Liver (tissue), 8 donors: ENCODE measurements at regions not wholly inside any gene's neighbourhood (a gene's known extent, or its start where the extent isn't known, plus 50 kb on each side); places are given as distances from the start of the nearest gene placed in this dataset.

ENCODE experiments used
- DNase-seq: peaks from one replicate; pipeline ENCODE4 v3.0.0-alpha.2; 2017; ENCODE audit warnings: low spot score
- H3K27ac ChIP-seq, 2 donors: one replicate each; pipeline ENCODE4 v1.7.0; 2013; ENCODE audit warnings: inconsistent platforms in 2 of 2, low read length in 2 of 2, control low read depth in 1 of 2, low read depth in 1 of 2, mild to moderate bottlenecking in 1 of 2
- H3K27me3 ChIP-seq, 4 donors: one replicate each; pipeline versions ENCODE4 v1.6.1 to v1.7.0; 2013; ENCODE audit warnings: low read length in 3 of 4, inconsistent platforms in 1 of 4, mild to moderate bottlenecking in 1 of 4, moderate library complexity in 1 of 4; ENCODE audit not compliant: control insufficient read depth in 4 of 4, insufficient read depth in 4 of 4
- H3K36me3 ChIP-seq, 4 donors: one replicate each; pipeline versions ENCODE4 v1.6.1 to v1.7.0; 2013; ENCODE audit warnings: low read length in 3 of 4, mild to moderate bottlenecking in 3 of 4, low read depth in 1 of 4, moderate library complexity in 1 of 4; ENCODE audit not compliant: control insufficient read depth in 4 of 4, insufficient read depth in 3 of 4
- H3K4me1 ChIP-seq, 4 donors: one replicate each; pipeline versions ENCODE4 v1.6.1 to v1.7.0; 2013; ENCODE audit warnings: low read length in 3 of 4, mild to moderate bottlenecking in 3 of 4, moderate library complexity in 1 of 4; ENCODE audit not compliant: control insufficient read depth in 4 of 4, insufficient read depth in 4 of 4
- H3K4me3 ChIP-seq, 3 donors: one replicate each; pipeline versions ENCODE4 v1.6.1 to v1.7.0; 2013; ENCODE audit warnings: low read length in 3 of 3, control low read depth in 1 of 3, low read depth in 1 of 3, mild to moderate bottlenecking in 1 of 3
- H3K9ac ChIP-seq, 2 donors: one replicate each; pipeline ENCODE4 v1.7.0; 2013; ENCODE audit warnings: low read length in 2 of 2, mild to moderate bottlenecking in 2 of 2, moderate library complexity in 2 of 2, control low read depth in 1 of 2, low read depth in 1 of 2
- H3K9me3 ChIP-seq, 4 donors: one replicate each; pipeline versions ENCODE4 v1.6.1 to v1.7.0; 2013; ENCODE audit warnings: low read length in 3 of 4; ENCODE audit not compliant: control insufficient read depth in 4 of 4
- ATF3 ChIP-seq: IDR thresholded peaks from 2 replicates; pipeline ENCODE4 v1.6.1; 2016; ENCODE audit warnings: antibody characterized with exemption
- FOXA1 ChIP-seq: IDR thresholded peaks from 2 replicates; pipeline ENCODE4 v1.6.1; 2016; ENCODE audit warnings: antibody characterized with exemption
- FOXA2 ChIP-seq: IDR thresholded peaks from 2 replicates; pipeline ENCODE4 v1.6.1; 2016; ENCODE audit warnings: antibody characterized with exemption
- HNF4A ChIP-seq, 2 donors: conservative IDR thresholded peaks; 2 replicates each; pipeline ENCODE4 v1.6.1; 2016; ENCODE audit warnings: antibody characterized with exemption in 2 of 2, mild to moderate bottlenecking in 2 of 2
- HNF4G ChIP-seq: IDR thresholded peaks from 2 replicates; pipeline ENCODE4 v1.6.1; 2016; ENCODE audit warnings: antibody characterized with exemption
- JUND ChIP-seq, 2 donors: IDR thresholded peaks; 2 replicates each; pipeline ENCODE4 v1.6.1; 2016; ENCODE audit warnings: antibody characterized with exemption in 2 of 2
- NR2F2 ChIP-seq: IDR thresholded peaks from 2 replicates; pipeline ENCODE4 v1.6.1; 2016; ENCODE audit warnings: antibody characterized with exemption
- RAD21 ChIP-seq, 2 donors: IDR thresholded peaks; 2 replicates each; pipeline ENCODE4 v1.6.1; 2016; ENCODE audit warnings: antibody characterized with exemption in 2 of 2, mild to moderate bottlenecking in 2 of 2
- RXRA ChIP-seq, 2 donors: IDR thresholded peaks; 2 replicates each; pipeline ENCODE4 v1.6.1; 2017 to 2018; ENCODE audit warnings: antibody characterized with exemption in 2 of 2, mild to moderate bottlenecking in 1 of 2
- TAF1 ChIP-seq: conservative IDR thresholded peaks from 2 replicates; pipeline ENCODE4 v1.6.1; 2016; ENCODE audit warnings: antibody characterized with exemption, mild to moderate bottlenecking
- YY1 ChIP-seq: IDR thresholded peaks from 2 replicates; pipeline ENCODE4 v1.6.1; 2016; ENCODE audit warnings: antibody characterized with exemption, mild to moderate bottlenecking
- WGBS: extraction: QIAGEN DNeasy Blood & Tissue Kit; methylation state at CpG from one replicate; pipeline ENCODE4 v1.1.7; 2013; 5-methylcytosine and 5-hydroxymethylcytosine counted together
- TF ChIP-seq, protein P1 (sequence below): IDR thresholded peaks from 2 replicates; pipeline ENCODE4 v1.6.1; 2016; ENCODE audit warnings: antibody characterized with exemption
- TF ChIP-seq, protein P2 (sequence below): IDR thresholded peaks from 2 replicates; pipeline ENCODE4 v1.6.1; 2016; ENCODE audit warnings: antibody characterized with exemption, mild to moderate bottlenecking
- TF ChIP-seq, protein P3 (sequence below): IDR thresholded peaks from 2 replicates; pipeline ENCODE4 v1.6.1; 2016; ENCODE audit warnings: antibody characterized with exemption
- TF ChIP-seq, protein P4 (sequence below): fragments of 150-350 bp; IDR thresholded peaks from 2 replicates; pipeline ENCODE4 v1.5.1; 2017; ENCODE audit warnings: improper control_type of control experiment, low read depth, low read length; ENCODE audit not compliant: missing input control
- donor health status: healthy.
- donor health status: healthy.
- donor health status: healthy.
- donor health status: healthy.
- donor health status: healthy.

DNA sequence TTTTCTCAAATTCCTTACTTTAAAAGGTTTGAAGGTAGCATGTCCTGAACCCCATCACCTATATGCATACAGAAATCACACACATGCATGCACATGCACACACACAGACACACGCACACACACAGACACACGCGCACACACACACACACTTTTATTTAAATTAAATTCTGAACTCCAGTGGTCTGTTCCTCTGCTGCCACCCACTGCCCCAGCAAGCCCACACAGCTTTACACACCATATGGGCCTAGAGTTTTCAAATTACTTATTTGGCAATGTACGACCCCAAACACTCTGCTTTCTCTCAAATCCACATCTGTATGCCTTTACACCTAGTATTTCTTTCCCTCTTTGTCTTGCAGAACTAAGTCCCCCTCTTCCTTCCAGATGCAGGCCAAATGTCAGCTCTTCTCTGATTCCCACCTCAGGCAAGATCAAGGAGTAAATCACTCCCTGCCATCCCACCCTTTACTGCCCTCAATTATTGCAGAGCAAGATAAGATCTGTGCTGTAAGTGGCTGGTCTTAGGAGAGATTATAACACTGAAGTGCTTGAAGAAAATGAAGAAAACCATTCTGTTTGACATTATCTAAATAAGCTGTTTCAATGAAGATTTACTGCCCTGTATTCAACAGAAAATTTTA, 429.9 kb upstream of the CXADR start (continued):
- TF ChIP-seq, protein P1, sequence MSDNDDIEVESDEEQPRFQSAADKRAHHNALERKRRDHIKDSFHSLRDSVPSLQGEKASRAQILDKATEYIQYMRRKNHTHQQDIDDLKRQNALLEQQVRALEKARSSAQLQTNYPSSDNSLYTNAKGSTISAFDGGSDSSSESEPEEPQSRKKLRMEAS: no peak
- no peak for TF ChIP-seq HNF4G
- TF ChIP-seq YY1: no peak
- no peak for TF ChIP-seq ATF3
- TF ChIP-seq FOXA1: no peak

- no peak for DNase-seq
- H3K36me3 ChIP-seq: no peaks in the 10 kb centered on the region
- no peak overlapping the region for H3K4me3 ChIP-seq
- no peak overlapping the region for H3K27ac ChIP-seq
- TF ChIP-seq NR2F2 (no peak), RAD21 (IDR thresholded peaks at IDR 0.05) (no peak), ATF3 (no peak), TAF1 (no peak), RXRA (IDR thresholded peaks at IDR 0.05) (no peak), YY1 (no peak), JUND (IDR thresholded peaks at IDR 0.05) (no peak), HNF4A (conservative IDR thresholded peaks at IDR 0.05) (no peak), FOXA1 (no peak), HNF4G (no peak), FOXA2 (no peak)
- TF ChIP-seq, protein P2, sequence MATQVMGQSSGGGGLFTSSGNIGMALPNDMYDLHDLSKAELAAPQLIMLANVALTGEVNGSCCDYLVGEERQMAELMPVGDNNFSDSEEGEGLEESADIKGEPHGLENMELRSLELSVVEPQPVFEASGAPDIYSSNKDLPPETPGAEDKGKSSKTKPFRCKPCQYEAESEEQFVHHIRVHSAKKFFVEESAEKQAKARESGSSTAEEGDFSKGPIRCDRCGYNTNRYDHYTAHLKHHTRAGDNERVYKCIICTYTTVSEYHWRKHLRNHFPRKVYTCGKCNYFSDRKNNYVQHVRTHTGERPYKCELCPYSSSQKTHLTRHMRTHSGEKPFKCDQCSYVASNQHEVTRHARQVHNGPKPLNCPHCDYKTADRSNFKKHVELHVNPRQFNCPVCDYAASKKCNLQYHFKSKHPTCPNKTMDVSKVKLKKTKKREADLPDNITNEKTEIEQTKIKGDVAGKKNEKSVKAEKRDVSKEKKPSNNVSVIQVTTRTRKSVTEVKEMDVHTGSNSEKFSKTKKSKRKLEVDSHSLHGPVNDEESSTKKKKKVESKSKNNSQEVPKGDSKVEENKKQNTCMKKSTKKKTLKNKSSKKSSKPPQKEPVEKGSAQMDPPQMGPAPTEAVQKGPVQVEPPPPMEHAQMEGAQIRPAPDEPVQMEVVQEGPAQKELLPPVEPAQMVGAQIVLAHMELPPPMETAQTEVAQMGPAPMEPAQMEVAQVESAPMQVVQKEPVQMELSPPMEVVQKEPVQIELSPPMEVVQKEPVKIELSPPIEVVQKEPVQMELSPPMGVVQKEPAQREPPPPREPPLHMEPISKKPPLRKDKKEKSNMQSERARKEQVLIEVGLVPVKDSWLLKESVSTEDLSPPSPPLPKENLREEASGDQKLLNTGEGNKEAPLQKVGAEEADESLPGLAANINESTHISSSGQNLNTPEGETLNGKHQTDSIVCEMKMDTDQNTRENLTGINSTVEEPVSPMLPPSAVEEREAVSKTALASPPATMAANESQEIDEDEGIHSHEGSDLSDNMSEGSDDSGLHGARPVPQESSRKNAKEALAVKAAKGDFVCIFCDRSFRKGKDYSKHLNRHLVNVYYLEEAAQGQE: no peak
- TF ChIP-seq, protein P1: no peak
- TF ChIP-seq, protein P3, sequence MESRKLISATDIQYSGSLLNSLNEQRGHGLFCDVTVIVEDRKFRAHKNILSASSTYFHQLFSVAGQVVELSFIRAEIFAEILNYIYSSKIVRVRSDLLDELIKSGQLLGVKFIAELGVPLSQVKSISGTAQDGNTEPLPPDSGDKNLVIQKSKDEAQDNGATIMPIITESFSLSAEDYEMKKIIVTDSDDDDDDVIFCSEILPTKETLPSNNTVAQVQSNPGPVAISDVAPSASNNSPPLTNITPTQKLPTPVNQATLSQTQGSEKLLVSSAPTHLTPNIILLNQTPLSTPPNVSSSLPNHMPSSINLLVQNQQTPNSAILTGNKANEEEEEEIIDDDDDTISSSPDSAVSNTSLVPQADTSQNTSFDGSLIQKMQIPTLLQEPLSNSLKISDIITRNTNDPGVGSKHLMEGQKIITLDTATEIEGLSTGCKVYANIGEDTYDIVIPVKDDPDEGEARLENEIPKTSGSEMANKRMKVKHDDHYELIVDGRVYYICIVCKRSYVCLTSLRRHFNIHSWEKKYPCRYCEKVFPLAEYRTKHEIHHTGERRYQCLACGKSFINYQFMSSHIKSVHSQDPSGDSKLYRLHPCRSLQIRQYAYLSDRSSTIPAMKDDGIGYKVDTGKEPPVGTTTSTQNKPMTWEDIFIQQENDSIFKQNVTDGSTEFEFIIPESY: no peak
- TF ChIP-seq, protein P4, sequence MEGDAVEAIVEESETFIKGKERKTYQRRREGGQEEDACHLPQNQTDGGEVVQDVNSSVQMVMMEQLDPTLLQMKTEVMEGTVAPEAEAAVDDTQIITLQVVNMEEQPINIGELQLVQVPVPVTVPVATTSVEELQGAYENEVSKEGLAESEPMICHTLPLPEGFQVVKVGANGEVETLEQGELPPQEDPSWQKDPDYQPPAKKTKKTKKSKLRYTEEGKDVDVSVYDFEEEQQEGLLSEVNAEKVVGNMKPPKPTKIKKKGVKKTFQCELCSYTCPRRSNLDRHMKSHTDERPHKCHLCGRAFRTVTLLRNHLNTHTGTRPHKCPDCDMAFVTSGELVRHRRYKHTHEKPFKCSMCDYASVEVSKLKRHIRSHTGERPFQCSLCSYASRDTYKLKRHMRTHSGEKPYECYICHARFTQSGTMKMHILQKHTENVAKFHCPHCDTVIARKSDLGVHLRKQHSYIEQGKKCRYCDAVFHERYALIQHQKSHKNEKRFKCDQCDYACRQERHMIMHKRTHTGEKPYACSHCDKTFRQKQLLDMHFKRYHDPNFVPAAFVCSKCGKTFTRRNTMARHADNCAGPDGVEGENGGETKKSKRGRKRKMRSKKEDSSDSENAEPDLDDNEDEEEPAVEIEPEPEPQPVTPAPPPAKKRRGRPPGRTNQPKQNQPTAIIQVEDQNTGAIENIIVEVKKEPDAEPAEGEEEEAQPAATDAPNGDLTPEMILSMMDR: no peak
- no peaks in the 10 kb centered on the region for H3K4me1 ChIP-seq
- H3K27me3 ChIP-seq: peaks cover 0 to 4% (median 0%) of the 10 kb centered on the region in 4 donors
- WGBS: 49% methylated on average over 1 of the region's 1 CpG
- no peak overlapping the region for H3K9ac ChIP-seq
- no peaks in the 10 kb centered on the region for H3K9me3 ChIP-seq
These were observed 427.1 kb upstream of the CXADR start for GRCh38 chr21:17085707-17086106.
